ENCODE measurements at regions not wholly inside any gene's neighbourhood (a gene's known extent, or its start where the extent isn't known, plus 50 kb on each side); places are given as distances from the start of the nearest gene placed in this dataset.

DNA sequence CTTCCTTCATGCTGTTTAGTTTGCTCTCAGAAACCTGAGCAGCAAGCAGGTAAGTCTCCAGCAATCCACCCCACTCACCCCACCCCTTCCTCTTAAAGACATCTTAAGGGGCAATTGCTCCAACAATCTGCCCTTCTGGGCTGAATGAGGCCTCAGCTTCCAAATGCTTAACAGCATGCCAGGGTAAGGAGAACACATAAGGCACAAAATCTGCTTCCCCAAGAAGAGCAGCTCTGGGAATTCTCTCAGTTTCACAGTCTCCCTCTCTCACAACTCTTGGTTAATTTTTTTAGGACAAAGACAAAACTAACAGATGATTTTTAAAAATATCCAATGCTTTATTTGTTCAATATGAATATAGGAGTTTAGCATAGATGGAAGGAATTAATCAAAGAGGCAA, 288.9 kb upstream of the CCDC196 start:
- no peak for DNase-seq (ENCODE audit: low spot score)

DNA sequence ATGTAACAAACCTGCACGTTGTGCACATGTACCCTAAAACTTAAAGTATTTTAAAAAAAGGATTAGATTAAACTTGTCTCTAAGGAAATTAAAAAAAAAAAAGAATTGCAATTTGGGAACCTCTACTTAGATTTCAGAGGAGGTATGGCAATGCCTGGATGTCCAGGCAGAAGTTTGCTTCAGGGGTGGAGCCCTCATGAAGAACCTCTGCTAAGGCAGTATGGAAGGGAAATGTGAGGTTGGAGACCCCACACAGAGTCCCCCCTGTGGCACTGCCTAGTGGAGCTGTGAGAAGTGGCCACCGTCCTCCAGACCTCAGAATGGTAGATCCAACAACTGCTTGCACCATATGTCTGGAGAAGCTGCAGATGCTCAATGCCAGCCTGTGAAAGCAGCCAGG, 279.6 kb upstream of the CCDC196 start:
- no peak for DNase-seq (ENCODE audit: low spot score)

GRCh38 chr14:66216763-66217162, 269.4 kb upstream of the CCDC196 start:
- no peak for DNase-seq (ENCODE audit: low spot score)

DNA sequence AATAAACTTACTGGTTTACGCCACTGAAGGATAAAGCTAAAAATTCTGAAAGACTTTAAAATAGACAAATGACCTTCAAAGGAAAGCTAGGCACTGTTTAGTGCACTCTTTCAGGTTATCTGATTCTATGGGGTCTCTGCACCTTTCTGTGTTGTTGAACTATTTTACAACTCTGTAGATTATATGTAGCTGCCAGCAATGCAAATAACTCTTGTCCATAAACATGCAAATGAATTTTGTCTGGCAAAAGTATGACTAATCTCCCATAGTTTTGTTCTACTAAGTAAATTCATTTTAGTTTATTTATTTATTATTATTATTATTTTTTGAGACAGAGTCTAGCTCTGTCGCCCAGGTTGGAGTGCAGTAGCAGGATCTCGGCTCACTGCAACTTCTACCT, 266.3 kb upstream of the CCDC196 start:
- no peak for DNase-seq (ENCODE audit: low spot score)

GRCh38 chr14:66224492-66225178, 261.5 kb upstream of the CCDC196 start:
- DNase-seq (ENCODE audit: low spot score) = no peak

GRCh38 chr14:66225337-66225736, 260.8 kb upstream of the CCDC196 start:
- no peak for DNase-seq (ENCODE audit: low spot score)

DNA sequence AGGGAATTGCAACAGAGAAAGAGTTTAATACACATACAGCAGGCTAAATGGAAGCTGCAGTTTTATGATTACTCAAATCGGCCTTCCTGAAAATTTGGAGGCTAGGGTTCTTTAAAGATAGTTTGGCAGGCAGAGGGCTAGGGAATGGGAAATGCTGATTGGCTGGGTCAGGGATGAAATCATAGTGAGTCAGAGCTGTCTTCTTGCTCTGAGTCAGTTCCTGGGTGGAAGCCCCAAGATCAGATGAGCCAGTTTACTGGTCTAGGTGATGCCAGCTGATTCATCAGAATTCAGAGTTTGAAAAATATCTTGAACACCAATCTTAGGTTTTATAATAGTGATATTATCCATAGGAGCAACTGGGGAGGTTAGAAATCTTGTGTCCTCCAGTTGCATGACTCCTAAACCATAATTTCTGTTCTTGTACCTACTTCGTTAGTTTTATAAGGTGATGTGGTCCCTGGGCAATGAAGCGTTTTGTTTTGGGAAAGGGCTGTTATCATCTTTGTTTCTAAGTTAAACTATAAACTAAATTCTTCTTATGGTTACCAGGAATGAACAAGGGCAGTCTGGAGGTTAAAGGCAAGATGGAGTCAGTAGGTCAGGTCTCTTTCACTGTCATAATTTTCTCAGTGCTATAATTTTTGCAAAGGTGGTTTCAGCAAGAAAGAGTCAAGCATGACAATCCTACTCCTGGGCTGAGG, 257.8 kb upstream of the CCDC196 start:
- DNase-seq (ENCODE audit: low spot score) = peak; percentile 72

DNA sequence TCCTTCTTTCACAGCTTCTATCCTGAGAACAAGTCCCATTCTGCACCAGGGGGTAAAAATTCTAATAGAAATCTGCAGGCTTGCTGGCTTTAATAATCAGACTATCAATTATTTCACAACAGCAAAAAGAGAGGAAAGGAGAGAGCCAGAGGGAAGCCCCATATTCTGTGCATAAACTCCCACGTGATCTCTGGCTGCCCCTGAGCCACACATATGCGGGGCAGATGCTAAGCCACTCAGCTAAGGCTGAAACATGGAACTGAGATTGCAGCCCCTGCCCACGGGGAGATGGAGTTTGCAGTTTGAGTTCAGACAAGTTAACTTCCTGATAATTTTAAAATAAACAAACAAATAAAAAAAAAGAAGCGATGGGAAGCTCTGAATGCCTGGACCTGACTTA, 254.4 kb upstream of the CCDC196 start:
- DNase-seq (ENCODE audit: low spot score) = no peak

- DNase-seq (ENCODE audit: low spot score) = no peak
Observed at GRCh38 chr14:66233591-66233990, 252.6 kb upstream of the CCDC196 start.

- no peak for DNase-seq (ENCODE audit: low spot score)
Observed at GRCh38 chr14:66234411-66234810, 251.8 kb upstream of the CCDC196 start.

DNA sequence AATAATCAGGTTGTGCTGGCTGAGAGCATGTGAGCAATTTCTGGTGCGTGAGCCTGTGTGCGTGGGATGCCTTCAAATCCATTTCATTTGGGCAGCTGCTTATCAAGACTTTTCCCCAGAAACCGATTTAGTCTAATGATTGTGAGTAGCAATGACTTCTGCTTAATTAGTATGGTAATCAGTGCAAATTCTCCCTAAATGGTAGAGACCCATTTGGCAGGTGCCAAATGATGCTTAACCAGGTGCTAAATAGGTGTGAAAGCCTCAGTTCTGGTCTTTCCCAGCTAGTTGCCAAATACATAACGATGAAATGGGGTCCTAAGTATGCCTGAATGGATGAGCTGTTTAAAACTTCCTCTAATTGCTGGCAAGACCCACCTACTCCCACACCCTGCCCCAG, 248.4 kb upstream of the CCDC196 start:
- no peak for DNase-seq (ENCODE audit: low spot score)

DNA sequence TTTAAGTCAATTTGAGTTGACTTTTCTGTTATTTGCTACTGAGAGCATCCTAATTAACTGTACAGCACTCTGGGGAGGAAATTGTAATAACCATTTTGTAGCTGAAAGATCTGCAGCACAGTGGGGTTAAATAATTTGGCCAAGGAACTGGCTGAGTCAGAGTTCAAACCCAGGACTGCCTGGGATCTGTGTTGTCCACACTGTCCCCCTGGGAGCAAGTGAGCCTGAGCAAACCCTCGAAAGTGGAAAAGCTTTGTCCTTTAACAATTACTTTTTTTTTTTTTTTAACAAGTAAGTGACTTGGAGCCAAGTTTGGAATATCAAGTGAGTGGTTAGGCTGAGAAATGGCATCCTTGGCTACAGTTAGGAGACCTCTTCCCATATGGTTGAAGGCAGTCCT, 247.2 kb upstream of the CCDC196 start:
- DNase-seq (ENCODE audit: low spot score) = no peak

DNA sequence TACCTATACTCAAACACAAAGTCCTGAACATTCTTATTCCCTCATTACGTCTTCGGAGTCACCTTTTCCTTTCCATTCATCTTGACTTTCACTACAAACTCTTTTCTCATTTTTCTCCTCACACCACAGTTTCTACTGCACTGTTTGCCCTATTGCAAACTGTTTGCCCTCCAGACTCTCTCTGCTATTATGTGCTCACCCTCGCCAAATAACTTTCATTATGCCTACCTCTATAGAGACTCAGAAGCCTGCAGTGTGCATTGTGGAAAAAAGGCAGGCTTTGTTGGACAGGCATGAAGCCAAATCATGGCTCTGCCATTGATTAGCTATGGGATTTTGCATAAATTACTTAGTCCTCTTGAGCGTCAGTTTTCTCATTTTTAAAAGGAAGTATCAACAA, 246.6 kb upstream of the CCDC196 start:
- DNase-seq (ENCODE audit: low spot score) = no peak

DNA sequence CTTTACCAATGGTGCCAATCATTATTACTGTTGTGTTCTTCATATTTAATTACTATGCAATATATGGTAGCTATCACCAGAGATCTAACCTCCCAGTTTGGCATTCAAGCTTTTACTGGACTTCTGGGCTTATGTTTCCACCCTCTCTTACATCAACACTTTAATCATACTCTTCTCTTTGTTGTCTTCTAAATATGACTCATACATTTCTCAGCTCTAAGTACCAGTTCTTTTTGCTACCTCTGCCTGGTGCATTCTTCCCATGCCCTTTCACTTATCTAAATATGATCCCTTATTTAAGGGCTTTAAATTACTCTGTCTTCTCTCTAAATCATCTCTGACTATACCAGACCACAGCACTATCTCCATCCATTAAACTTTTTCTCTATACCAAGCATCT, 246.1 kb upstream of the CCDC196 start:
- no peak for DNase-seq (ENCODE audit: low spot score)

GRCh38 chr14:66242001-66242400, 244.2 kb upstream of the CCDC196 start:
- no peak for DNase-seq (ENCODE audit: low spot score)

DNA sequence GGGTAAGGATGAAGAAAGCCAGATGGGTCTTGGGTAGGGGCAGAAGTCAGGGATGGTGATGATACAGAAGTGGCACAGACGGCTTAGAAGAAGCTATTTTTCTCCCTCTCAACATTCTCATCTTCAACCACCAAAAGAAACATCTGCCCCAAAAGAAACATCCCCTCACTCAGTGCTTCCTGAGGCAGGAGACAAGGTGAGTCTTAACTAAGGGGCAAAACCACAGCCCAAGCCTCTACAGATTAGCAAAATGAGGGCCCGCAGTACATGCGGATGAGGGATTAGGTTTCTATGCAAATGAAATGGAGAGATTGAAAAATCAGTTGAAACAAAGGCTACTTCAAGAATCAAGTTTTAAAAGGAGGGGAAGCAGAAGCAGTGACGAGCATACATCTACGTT, 241.3 kb upstream of the CCDC196 start:
- DNase-seq (ENCODE audit: low spot score) = no peak

DNA sequence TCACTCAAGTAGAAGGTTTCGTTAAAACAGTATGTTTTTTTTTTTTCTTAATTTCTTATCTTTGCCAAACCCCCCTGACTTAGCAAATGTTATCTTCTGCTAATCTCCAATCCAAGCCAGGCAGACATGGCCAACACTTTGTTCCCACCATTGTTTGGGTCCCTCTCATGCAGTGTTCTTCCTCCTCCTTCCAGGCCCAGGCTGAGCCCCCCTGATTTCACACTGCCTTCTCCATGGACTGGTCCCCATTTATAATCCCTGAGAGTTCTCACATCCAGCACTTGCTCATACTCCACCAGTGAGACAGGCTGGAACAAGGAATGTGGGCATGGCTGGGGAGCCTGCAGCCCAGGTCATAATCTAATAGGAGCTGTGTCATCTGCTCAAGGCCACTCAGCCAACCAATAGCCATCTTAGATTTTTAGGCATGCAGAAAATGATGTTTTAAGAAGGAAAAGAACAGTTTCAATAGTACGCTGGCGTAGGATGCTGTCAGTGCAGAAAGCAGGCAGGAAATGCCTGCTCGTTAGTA, 238.4 kb upstream of the CCDC196 start:
- DNase-seq (ENCODE audit: low spot score) = no peak

DNA sequence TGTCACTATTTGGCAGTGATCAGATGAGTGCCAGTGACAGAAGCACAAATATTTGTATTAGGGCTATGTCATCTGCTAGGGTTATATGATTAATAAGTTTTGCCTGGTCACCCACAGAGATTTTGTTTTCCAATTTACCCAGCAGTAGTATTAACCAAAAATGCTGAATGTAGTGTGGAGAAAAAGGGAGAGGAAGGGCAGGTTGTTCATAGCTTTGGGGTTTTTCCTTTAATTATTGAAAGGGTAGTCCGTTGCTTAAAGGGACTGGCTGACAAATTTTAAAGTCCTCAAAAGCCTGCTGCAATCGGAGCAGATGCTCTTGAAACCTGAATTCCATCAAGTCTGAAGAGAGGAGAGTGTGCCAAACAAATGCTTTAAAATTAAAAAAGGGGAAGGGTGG, 237.9 kb upstream of the CCDC196 start:
- DNase-seq (ENCODE audit: low spot score) = no peak

DNA sequence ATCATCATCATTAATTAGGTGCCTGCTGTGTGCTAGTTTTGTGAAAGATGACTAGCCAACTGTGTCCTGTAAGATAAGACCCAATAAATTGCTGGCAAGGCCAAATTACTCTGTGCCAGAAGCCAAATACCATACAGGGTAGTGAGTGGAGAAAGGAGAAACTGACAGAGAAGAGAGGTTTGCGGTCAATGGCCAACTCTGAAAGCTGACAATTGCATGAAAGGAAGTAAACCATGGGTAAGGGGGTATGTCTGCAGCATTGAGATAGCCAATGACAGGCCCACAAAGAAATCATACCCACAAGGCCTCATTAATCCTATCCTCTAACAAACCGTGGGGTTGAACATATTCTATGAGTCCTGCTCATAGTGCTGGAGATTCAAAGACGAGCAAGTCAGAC, 236.6 kb upstream of the CCDC196 start:
- DNase-seq (ENCODE audit: low spot score) = no peak

DNA sequence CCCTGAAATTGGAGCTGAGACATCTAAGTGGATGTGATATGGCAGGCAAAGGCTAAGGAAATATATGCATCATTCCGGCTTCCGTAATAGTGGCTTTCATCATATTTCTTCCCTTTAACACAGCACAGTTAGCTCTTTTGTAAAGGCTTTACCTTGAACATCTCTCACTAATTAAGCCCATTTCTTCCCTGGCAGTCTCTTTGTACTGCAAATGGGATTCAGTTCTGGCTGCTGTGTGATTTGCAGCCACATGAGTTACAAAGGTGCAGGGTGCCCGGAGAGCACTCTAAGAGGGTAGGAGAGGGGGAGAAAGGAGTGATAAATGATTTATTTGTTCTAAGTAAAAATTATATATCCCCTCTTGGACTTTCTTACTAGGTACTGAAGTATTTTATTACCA, 232.1 kb upstream of the CCDC196 start:
- no peak for DNase-seq (ENCODE audit: low spot score)

DNA sequence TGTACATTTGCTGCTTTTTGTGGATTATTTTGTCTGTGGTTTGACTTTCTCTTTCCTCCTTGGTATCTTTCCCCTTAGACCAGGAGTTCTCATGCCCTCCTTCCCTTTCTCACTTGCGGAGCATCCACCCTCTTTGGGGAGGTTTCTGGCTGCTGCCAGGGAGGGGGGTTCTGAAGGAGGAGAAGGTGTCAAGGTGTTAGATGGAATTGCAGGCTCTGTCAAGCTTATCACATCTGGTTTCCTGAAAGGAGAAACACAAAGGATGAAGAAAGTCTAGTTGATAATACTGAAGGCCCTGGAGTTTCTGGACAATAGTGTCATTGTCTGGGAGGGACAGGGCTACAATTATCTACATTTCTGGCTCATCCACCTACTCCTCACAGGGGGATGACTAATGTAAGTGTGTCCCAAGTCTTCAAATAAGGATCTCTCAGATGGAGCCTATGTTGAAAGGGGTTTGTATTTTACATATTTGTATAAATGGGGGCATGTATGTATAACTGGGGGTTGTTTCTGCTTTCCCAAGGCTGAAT, 217.3 kb upstream of the CCDC196 start:
- DNase-seq (ENCODE audit: low spot score) = no peak

- DNase-seq (ENCODE audit: low spot score) = no peak
Observed at GRCh38 chr14:66272221-66272620, 213.9 kb upstream of the CCDC196 start.

DNA sequence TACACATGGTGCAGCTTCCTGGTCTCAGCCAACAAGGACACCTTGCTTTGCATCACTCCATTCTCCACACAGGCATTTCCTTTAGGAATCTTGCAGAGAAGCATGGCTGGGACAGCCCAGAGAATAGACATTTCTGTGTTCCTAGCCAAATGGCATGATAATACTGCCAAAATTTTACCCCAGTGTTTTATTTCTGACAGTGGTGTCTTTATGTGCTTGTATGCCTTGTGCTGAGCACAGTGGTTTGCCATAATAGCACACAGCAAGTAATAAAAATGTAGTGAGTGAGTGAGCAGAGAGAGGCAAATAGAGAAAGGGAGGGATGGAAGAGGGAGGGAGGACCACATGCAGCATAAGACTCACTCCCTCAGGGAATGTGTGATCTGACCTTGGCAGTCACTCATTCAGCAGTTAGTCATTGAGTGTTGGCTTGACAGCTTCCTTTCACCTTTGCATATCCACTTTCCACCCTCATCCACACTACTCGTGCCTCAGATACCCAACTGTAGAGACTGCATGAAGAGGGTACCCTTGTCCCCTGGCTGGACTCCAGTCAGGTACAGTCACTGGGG, 212.8 kb upstream of the CCDC196 start:
- no peak for DNase-seq (ENCODE audit: low spot score)
